Right lobe of liver (tissue), 4 donors: ENCODE measurements at regions not wholly inside any gene's neighbourhood (a gene's known extent, or its start where the extent isn't known, plus 50 kb on each side); places are given as distances from the start of the nearest gene placed in this dataset.

Experiments used
- POLR2A ChIP-seq: fragments of 450-650 bp; IDR thresholded peaks from one replicate; pipeline ENCODE4 v1.6.1; 2017; ENCODE audit warnings: antibody characterized with exemption, mild to moderate bottlenecking
- TF ChIP-seq, protein P1 (sequence below), 4 donors: fragments of 200-600 bp in 3 of 4; fragments of 450-650 bp in 1 of 4; IDR thresholded peaks; one replicate each; pipeline versions ENCODE4 v1.5.1 to v1.8.0; 2016 to 2022; ENCODE audit warnings: antibody characterized with exemption in 4 of 4, mild to moderate bottlenecking in 2 of 4
- donor health status: DM: no; HTN: no; CAD: no.
- donor health status: DM: no; HTN: no; CAD: no.
- donor health status: DM: no; HTN: yes; CAD: no.

DNA sequence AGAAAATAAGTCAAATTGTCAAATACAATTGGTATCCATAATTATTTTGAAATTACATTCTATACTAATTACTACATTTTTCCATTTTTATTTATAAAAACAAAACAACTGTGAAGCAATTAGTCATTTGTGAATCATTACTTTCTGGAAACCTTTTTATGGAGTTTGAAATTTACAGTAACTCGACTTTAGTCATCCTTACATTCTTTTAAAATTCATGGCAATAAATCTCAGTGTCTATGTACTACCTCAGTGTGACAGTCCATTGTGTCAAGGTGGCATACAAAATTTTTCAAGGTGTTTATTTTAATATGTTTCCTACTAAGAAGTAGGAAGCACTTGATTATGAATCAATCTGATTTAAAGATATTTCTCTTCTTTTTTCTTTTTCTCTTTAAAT lies 1949.4 kb upstream of the RAG2 start:
- no peak for TF ChIP-seq POLR2A
- TF ChIP-seq, protein P1, sequence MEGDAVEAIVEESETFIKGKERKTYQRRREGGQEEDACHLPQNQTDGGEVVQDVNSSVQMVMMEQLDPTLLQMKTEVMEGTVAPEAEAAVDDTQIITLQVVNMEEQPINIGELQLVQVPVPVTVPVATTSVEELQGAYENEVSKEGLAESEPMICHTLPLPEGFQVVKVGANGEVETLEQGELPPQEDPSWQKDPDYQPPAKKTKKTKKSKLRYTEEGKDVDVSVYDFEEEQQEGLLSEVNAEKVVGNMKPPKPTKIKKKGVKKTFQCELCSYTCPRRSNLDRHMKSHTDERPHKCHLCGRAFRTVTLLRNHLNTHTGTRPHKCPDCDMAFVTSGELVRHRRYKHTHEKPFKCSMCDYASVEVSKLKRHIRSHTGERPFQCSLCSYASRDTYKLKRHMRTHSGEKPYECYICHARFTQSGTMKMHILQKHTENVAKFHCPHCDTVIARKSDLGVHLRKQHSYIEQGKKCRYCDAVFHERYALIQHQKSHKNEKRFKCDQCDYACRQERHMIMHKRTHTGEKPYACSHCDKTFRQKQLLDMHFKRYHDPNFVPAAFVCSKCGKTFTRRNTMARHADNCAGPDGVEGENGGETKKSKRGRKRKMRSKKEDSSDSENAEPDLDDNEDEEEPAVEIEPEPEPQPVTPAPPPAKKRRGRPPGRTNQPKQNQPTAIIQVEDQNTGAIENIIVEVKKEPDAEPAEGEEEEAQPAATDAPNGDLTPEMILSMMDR (IDR thresholded peaks at IDR 0.05): no peak
